GM12874 (cell line): ENCODE measurements at regions not wholly inside any gene's neighbourhood (a gene's known extent, or its start where the extent isn't known, plus 50 kb on each side); places are given as distances from the start of the nearest gene placed in this dataset.

Source experiments
- CTCF ChIP-seq: IDR thresholded peaks from 2 replicates; pipeline ENCODE4 v1.5.1; 2011; ENCODE audit warnings: low read depth, mild to moderate bottlenecking, control low read depth, low read length, moderate library complexity; ENCODE audit not compliant: insufficient read depth

DNA sequence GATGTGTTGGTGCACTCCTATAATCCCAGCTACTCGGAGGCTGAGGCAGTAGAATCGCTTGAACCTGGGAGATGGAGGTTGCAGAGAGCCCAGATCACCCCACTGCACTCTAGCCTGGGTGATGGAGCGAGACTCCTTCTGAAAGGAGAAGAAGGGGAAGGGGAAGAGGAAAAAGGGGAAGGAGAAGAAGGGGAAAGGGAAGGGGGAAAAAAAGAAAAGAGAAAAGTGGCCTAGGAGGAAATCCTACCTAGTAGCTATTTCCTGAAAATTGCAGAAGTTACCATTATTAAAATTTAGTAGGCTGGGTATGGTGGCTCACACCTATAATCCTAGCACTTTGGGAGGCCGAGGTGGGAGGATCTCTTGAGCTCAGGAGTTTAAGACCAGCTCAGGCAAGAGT, 67.4 kb downstream of the ARRDC3 start:
- TF ChIP-seq CTCF, result no peak

DNA sequence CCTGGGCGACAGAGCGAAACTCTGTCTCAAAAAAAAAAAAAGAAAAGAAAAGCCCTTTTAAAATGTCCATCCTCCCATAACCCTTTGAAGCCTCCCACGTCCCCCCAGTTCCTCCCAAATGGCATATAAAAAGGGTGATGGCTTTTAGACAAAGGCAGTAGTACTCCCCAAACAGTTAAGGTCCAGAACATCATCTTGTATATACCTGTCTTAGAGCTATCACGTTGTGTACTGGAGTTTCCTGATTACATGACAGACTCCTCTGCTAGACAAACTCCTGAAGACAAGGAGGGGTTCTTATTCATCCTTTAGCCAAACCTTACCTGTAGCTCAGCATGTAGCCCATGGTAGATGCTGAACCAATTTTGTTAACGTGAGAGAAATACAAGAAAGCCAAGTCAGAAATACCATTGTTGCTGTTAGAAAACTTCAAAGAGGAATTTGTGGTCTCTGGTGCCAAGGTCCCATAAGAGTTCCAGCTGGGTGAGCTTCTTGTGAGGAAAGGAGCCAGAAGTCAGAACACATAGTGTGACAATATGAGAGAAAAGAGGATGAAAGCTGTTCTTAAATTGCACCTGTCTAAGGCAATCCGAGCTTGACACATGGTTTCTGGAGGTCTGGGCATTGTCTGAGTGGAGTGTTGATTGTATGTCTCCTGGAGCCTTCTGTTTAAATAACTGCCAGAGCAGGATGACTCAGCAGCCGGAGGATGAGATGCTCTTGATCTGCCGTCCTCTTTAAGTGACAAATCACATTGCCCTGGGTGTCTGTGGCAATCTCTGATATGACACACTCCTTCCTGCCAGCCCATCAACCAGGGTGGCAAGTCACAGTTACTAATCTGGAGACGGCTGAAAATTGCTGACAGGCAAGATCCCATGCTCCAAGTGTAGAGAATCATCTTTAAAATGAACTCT, 69.1 kb downstream of the ARRDC3 start:
- no peak for TF ChIP-seq CTCF

DNA sequence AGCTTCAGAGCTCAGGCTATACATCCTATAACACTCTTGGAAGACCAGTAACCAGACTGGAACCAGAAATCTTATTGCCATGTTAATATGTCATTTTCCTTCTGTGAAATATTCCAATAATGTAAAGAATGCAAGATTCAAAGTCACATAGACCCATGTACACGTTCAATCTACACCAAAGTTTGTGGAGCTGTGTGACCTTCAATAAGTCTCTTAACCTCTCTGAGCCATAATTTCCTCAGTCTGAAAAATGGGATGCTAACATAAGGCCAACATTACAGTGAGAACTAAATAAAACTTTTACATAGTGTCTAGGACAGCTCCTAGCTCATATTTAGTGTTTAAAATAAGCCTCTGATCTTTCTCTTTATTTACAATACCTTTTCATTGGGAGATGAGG, 70.4 kb downstream of the ARRDC3 start:
- TF ChIP-seq CTCF, result no peak

DNA sequence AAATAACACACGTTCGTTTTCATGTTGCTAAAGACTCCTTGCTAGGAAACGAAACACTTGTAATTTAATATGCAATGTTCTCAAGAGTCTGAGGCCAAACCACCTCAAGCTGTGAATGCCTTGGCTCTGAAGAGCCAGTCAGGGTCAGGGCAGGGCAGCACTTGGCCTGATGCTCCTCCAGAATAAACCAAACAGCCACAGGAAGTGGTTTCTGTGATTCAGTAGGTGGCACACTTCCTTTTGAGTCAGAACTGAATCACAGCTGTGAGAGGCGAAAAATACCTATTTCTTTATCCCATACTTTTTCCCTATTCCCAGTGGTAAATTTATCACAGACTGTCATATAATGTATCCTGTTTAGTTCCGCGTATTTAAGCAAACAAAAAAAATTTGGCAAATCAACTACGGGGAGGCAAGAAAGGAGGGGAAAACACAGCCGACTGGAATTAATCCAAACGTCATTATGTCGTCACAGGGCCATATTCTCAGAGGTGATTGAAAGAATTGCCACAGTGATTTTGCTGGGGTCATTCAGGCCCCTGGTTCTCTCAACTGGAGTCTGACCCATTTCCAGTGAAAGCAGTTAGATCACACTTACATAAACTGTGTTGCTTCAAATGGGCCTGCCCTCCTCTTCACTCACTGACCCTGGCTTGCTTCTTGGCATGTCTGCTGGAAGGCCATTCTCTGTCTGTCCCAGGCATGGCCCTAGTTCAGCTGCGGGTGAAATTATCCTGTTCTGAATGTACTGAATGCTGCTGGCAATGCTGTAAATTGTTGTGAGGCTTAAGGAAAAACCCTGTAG, 71.2 kb downstream of the ARRDC3 start:
- TF ChIP-seq CTCF, result no peak

- TF ChIP-seq CTCF, result no peak
Measured at GRCh38 chr5:91311168-91311696, 71.9 kb downstream of the ARRDC3 start.

- no peak for TF ChIP-seq CTCF
Measured at GRCh38 chr5:91307048-91307447, 76.1 kb downstream of the ARRDC3 start.

DNA sequence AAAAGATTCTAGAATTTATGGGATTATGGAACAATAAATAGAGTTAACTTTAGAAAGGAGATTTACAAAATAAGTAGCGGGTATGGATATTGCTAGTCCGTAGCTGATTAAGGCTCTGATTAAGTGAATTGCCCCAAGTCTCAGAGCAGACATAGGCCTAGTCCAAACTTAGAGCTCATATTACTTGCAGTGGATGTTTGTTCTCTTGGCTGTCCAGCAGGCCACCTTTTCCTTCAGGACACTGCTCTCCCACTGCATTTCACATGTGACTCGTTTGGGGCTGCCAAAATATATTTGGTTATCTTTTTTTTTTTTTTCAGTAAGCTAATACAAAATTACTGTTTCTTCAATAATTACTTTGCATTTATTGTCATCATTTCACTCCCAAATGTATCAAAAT, 76.6 kb downstream of the ARRDC3 start:
- TF ChIP-seq CTCF, result no peak
